SK-N-SH (cell line): ENCODE measurements at regions not wholly inside any gene's neighbourhood (a gene's known extent, or its start where the extent isn't known, plus 50 kb on each side); places are given as distances from the start of the nearest gene placed in this dataset.

Experiments used
- CTCF ChIA-PET: fragments of 300-600, 350-600 bp; formaldehyde crosslinking; extraction: SDS; loops from one replicate; lab custom pipeline; 2021; lab: Yijun Ruan, JAX
- POLR2A ChIA-PET: fragments of 350-600 bp; sonication (Branson Sonifier 250); formaldehyde crosslinking; extraction: SDS; loops from one replicate; lab custom pipeline; 2020; ENCODE audit warnings: antibody characterized with exemption, inconsistent platforms; lab: Yijun Ruan, JAX
- DNase-seq: peaks from one replicate; pipeline ENCODE4 v3.0.0; 2012
- H2AFZ ChIP-seq: fragments of 200-600 bp; sonication (generic); 2 replicates; pipeline ENCODE4 v1.8.1; 2016; ENCODE audit warnings: antibody characterized with exemption, mild to moderate bottlenecking, low read depth
- H3F3A ChIP-seq: fragments of 200-600 bp; sonication (generic); replicated peaks from 2 replicates; pipeline ENCODE3; 2016; ENCODE audit warnings: antibody characterized with exemption, mild to moderate bottlenecking; ENCODE audit not compliant: insufficient read depth
- H3K27ac ChIP-seq, 2 experiments: fragments of 200-500 bp in 1 of 2; fragments of 200-600 bp in 1 of 2; sonication (Bioruptor generic) in 1 of 2; sonication (generic), shearing (Covaris generic) in 1 of 2; 2 replicates each; pipeline versions ENCODE4 v1.5.1 to v1.6.1; 2014 to 2016; ENCODE audit warnings: low read depth in 2 of 2, inconsistent platforms in 1 of 2, low read length in 1 of 2, mild to moderate bottlenecking in 1 of 2, mixed read lengths in 1 of 2
- H3K27me3 ChIP-seq: fragments of 200-600 bp; sonication (generic), shearing (Covaris generic); 2 replicates; pipeline ENCODE4 v1.6.1; 2016; ENCODE audit warnings: mixed run types; ENCODE audit not compliant: insufficient read depth
- H3K36me3 ChIP-seq, 2 experiments: fragments of 200-500 bp in 1 of 2; fragments of 200-600 bp in 1 of 2; sonication (Bioruptor generic) in 1 of 2; sonication (generic) in 1 of 2; replicated peaks in 1 of 2; 2 replicates each; pipeline versions ENCODE3 to v1.5.1; 2014 to 2016; ENCODE audit warnings: low read length in 1 of 2, mild to moderate bottlenecking in 1 of 2; ENCODE audit not compliant: insufficient read depth in 2 of 2, control insufficient read depth in 1 of 2
- H3K4me1 ChIP-seq, 2 experiments: fragments of 200-500 bp in 1 of 2; fragments of 200-600 bp in 1 of 2; sonication (Bioruptor generic) in 1 of 2; sonication (generic), shearing (Covaris generic) in 1 of 2; 2 replicates each; pipeline versions ENCODE4 v1.5.1 to v1.6.1; 2014 to 2016; ENCODE audit warnings: low read depth in 1 of 2, low read length in 1 of 2, mixed run types in 1 of 2; ENCODE audit not compliant: insufficient read depth in 2 of 2, control insufficient read depth in 1 of 2
- H3K4me2 ChIP-seq: fragments of 200-600 bp; sonication (generic), shearing (Covaris generic); 2 replicates; pipeline ENCODE4 v1.6.1; 2017; ENCODE audit warnings: mixed run types
- H3K4me3 ChIP-seq, 2 experiments: fragments of 200-500 bp in 1 of 2; fragments of 200-600 bp in 1 of 2; sonication (Bioruptor generic) in 1 of 2; sonication (generic), shearing (Covaris generic) in 1 of 2; 2 replicates each; pipeline versions ENCODE4 v1.5.1 to v1.8.1; 2014 to 2016; ENCODE audit warnings: low read depth in 2 of 2, inconsistent platforms in 1 of 2, low read length in 1 of 2, mild to moderate bottlenecking in 1 of 2, mixed read lengths in 1 of 2, moderate library complexity in 1 of 2
- H3K79me2 ChIP-seq: fragments of 200-600 bp; sonication (generic); 2 replicates; pipeline ENCODE4 v1.8.1; 2017; ENCODE audit warnings: mild to moderate bottlenecking; ENCODE audit not compliant: insufficient read depth
- H3K9ac ChIP-seq: fragments of 200-600 bp; sonication (generic); 2 replicates; pipeline ENCODE4 v1.6.1; 2017; ENCODE audit warnings: mixed run types
- H3K9me2 ChIP-seq: fragments of 200-600 bp; sonication (generic); 2 replicates; pipeline ENCODE4 v1.6.1; 2017; ENCODE audit warnings: mixed run types
- H3K9me3 ChIP-seq: fragments of 200-600 bp; sonication (generic); 2 replicates; pipeline ENCODE4 v1.6.1; 2017; ENCODE audit warnings: mixed run types, mild to moderate bottlenecking, moderate library complexity
- H4K20me1 ChIP-seq: fragments of 200-600 bp; sonication (generic); 2 replicates; pipeline ENCODE4 v1.6.1; 2017; ENCODE audit warnings: mild to moderate bottlenecking, mixed run types; ENCODE audit not compliant: insufficient read depth
- CHD2 ChIP-seq: fragments of 150-350 bp; IDR thresholded peaks from 2 replicates; pipeline ENCODE4 v1.6.1; 2018; ENCODE audit warnings: low read length; ENCODE audit not compliant: partially characterized antibody
- ELF1 ChIP-seq: IDR thresholded peaks from 2 replicates; pipeline ENCODE4 v1.4.0; 2012
- FOSL2 ChIP-seq: IDR thresholded peaks from 2 replicates; pipeline ENCODE4 v1.4.0; 2012; ENCODE audit warnings: low read depth, mild to moderate bottlenecking, moderate library complexity, borderline replicate concordance
- FOXJ3 ChIP-seq: sonication (generic); formaldehyde crosslinking; IDR thresholded peaks from 2 replicates; pipeline ENCODE4 v1.5.1; 2020; ENCODE audit warnings: mild to moderate bottlenecking, missing genetic modification reagents
- MEF2A ChIP-seq: IDR thresholded peaks from 2 replicates; pipeline ENCODE4 v1.4.0; 2012; ENCODE audit warnings: low read depth, borderline replicate concordance
- NFIC ChIP-seq: IDR thresholded peaks from 2 replicates; pipeline ENCODE4 v1.4.0; 2012; ENCODE audit warnings: borderline replicate concordance
- NRF1 ChIP-seq: IDR thresholded peaks from 2 replicates; pipeline ENCODE4 v1.6.1; 2012; ENCODE audit warnings: low read depth, mild to moderate bottlenecking, low read length
- POLR2AphosphoS5 ChIP-seq: IDR thresholded peaks from 2 replicates; pipeline ENCODE4 v1.6.1; 2012; ENCODE audit warnings: low read depth, low read length
- RAD21 ChIP-seq: IDR thresholded peaks from 2 replicates; pipeline ENCODE4 v1.6.1; 2012; ENCODE audit warnings: mild to moderate bottlenecking, low read length
- RCOR1 ChIP-seq: fragments of 150-350 bp; IDR thresholded peaks from 2 replicates; pipeline ENCODE4 v1.6.1; 2017; ENCODE audit warnings: antibody characterized with exemption, low read length
- TAF1 ChIP-seq: IDR thresholded peaks from 2 replicates; pipeline ENCODE4 v1.6.1; 2012; ENCODE audit warnings: low read depth, mild to moderate bottlenecking, low read length, moderate library complexity, borderline replicate concordance
- TCF12 ChIP-seq: IDR thresholded peaks from 2 replicates; pipeline ENCODE4 v1.4.0; 2012
- TEAD4 ChIP-seq: IDR thresholded peaks from 2 replicates; pipeline ENCODE4 v1.4.0; 2012; ENCODE audit warnings: mild to moderate bottlenecking, borderline replicate concordance; ENCODE audit not compliant: insufficient read depth
- WGBS: methylation state at CpG from one replicate; pipeline ENCODE4 v1.1.6; 2017; ENCODE audit warnings: low lambda C conversion rate; 5-methylcytosine and 5-hydroxymethylcytosine counted together
- TF ChIP-seq, protein P1 (sequence below): fragments of 150-350 bp; IDR thresholded peaks from 2 replicates; pipeline ENCODE4 v1.6.1; 2016; ENCODE audit warnings: mild to moderate bottlenecking, low read depth, low read length
- TF ChIP-seq, protein P2 (sequence below): IDR thresholded peaks from 2 replicates; pipeline ENCODE4 v1.6.1; 2012; ENCODE audit warnings: mild to moderate bottlenecking, low read depth, low read length, moderate library complexity

DNA sequence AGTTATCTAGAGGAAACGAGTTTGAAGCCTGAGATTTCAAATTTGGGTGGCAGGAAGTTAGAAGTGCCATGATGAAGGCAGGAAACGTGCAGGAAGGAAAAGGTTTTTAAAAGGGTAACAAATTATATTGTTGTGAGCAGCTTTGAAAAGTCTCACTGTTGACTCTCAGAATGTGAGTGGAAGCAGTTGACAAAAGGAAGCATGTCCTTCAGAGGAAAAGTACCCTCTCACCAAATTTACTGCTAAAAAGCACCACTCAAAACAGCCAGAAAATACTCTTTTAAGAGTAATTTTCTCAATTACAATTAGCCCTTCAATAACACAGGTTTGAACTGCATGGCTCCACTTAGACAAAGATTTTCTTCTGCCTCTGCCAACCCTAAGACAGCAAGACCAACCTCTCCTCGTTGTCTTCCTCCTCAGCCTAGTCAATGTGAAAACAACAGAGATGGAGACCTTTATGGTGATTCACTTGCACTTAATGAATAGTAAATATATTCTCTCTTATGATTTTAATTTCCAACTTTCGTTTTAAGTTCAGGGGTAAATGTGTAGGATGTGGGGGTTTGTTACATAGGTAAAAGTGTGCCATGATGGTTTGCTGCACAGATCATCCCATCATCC is 117.1 kb upstream of the LIPC start (continued):
- no peak for TF ChIP-seq RAD21
- no peak for TF ChIP-seq CHD2

DNA sequence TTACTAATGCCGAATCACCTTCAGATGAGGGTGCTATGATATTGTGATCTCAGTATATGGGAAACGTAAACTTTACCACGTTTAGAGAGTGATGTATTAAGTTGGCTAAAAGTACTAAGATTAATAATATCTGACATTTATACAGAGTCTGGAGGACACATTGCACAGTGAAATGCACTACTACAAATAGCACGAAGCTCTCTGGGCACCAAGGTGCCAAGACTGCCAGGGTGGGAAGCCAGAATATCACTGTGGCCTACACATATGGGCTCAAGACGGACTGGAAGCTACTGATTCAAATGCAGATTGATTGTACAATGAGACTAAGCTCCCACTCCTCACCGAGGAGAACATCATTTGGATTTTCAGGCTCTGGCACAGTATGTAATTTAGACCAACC is 113.3 kb upstream of the LIPC start:
- no peak overlapping the region for H3K4me3 ChIP-seq
- H3K9ac ChIP-seq = no peak overlapping the region
- ChIA-PET POLR2A (no interaction called here), CTCF (interaction anchor here (0.5 kb wide), 1 partner anchor 15 kb away, joined by 3 read pairs; no protein-coding TSS in a partner anchor)
- no peaks in the 10 kb centered on the region for H4K20me1 ChIP-seq
- H3K27ac ChIP-seq = no peak overlapping the region
- no peaks in the 10 kb centered on the region for H3K9me3 ChIP-seq
- DNase-seq = no peak
- no peak overlapping the region for H2AFZ ChIP-seq
- no peaks in the 10 kb centered on the region for H3K27me3 ChIP-seq
- H3K4me1 ChIP-seq = no peaks in the 10 kb centered on the region
- TF ChIP-seq RCOR1 (no peak), FOXJ3 (CRISPR knock-in tag) (no peak), MEF2A (no peak), TEAD4 (no peak), TCF12 (no peak), FOSL2 (no peak), NRF1 (no peak), NFIC (no peak), TAF1 (no peak), POLR2AphosphoS5 (no peak), CHD2 (no peak), ELF1 (no peak)
- TF ChIP-seq, protein P1, sequence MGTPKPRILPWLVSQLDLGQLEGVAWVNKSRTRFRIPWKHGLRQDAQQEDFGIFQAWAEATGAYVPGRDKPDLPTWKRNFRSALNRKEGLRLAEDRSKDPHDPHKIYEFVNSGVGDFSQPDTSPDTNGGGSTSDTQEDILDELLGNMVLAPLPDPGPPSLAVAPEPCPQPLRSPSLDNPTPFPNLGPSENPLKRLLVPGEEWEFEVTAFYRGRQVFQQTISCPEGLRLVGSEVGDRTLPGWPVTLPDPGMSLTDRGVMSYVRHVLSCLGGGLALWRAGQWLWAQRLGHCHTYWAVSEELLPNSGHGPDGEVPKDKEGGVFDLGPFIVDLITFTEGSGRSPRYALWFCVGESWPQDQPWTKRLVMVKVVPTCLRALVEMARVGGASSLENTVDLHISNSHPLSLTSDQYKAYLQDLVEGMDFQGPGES = no peak
- TF ChIP-seq, protein P2, sequence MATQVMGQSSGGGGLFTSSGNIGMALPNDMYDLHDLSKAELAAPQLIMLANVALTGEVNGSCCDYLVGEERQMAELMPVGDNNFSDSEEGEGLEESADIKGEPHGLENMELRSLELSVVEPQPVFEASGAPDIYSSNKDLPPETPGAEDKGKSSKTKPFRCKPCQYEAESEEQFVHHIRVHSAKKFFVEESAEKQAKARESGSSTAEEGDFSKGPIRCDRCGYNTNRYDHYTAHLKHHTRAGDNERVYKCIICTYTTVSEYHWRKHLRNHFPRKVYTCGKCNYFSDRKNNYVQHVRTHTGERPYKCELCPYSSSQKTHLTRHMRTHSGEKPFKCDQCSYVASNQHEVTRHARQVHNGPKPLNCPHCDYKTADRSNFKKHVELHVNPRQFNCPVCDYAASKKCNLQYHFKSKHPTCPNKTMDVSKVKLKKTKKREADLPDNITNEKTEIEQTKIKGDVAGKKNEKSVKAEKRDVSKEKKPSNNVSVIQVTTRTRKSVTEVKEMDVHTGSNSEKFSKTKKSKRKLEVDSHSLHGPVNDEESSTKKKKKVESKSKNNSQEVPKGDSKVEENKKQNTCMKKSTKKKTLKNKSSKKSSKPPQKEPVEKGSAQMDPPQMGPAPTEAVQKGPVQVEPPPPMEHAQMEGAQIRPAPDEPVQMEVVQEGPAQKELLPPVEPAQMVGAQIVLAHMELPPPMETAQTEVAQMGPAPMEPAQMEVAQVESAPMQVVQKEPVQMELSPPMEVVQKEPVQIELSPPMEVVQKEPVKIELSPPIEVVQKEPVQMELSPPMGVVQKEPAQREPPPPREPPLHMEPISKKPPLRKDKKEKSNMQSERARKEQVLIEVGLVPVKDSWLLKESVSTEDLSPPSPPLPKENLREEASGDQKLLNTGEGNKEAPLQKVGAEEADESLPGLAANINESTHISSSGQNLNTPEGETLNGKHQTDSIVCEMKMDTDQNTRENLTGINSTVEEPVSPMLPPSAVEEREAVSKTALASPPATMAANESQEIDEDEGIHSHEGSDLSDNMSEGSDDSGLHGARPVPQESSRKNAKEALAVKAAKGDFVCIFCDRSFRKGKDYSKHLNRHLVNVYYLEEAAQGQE = no peak
- no peak overlapping the region for H3K4me2 ChIP-seq
- H3K36me3 ChIP-seq = no peaks in the 10 kb centered on the region
- H3K79me2 ChIP-seq = no peaks in the 10 kb centered on the region
- H3F3A ChIP-seq = no peaks in the 10 kb centered on the region
- 59% methylated on average over 6 of the region's 6 CpGs for WGBS
- H3K9me2 ChIP-seq = no peaks in the 10 kb centered on the region
